ENCODE measurements at regions not wholly inside any gene's neighbourhood (a gene's known extent, or its start where the extent isn't known, plus 50 kb on each side); places are given as distances from the start of the nearest gene placed in this dataset.

GRCh38 chr9:75658301-75658905 lies 232.1 kb upstream of the PCSK5 start:
- no peak overlapping the region for H3K27ac ChIP-seq
- TF ChIP-seq CTCF (IDR thresholded peaks at IDR 0.05): no peak
- TF ChIP-seq ZFX (IDR thresholded peaks at IDR 0.05; ENCODE audit: borderline replicate concordance): no peak

GRCh38 chr9:75664597-75664996 lies 225.9 kb upstream of the PCSK5 start:
- no peak overlapping the region for H3K27ac ChIP-seq
- TF ChIP-seq ZFX (IDR thresholded peaks at IDR 0.05; ENCODE audit: borderline replicate concordance) (no peak), CTCF (IDR thresholded peaks at IDR 0.05) (no peak)

GRCh38 chr9:75666856-75667554 lies 223.5 kb upstream of the PCSK5 start:
- no peak for TF ChIP-seq ZFX (IDR thresholded peaks at IDR 0.05; ENCODE audit: borderline replicate concordance)
- no peak for TF ChIP-seq CTCF (IDR thresholded peaks at IDR 0.05)
- H3K27ac ChIP-seq: no peak overlapping the region

- TF ChIP-seq ZFX (IDR thresholded peaks at IDR 0.05; ENCODE audit: borderline replicate concordance) (no peak), CTCF (IDR thresholded peaks at IDR 0.05) (no peak)
- no peak overlapping the region for H3K27ac ChIP-seq
These were observed 220.8 kb upstream of the PCSK5 start for GRCh38 chr9:75669721-75670120.

GRCh38 chr9:75671354-75671753 lies 219.1 kb upstream of the PCSK5 start:
- H3K27ac ChIP-seq: no peak overlapping the region
- TF ChIP-seq ZFX (IDR thresholded peaks at IDR 0.05; ENCODE audit: borderline replicate concordance) (no peak), CTCF (IDR thresholded peaks at IDR 0.05) (no peak)

- no peak for TF ChIP-seq CTCF (IDR thresholded peaks at IDR 0.05)
- no peak for TF ChIP-seq ZFX (IDR thresholded peaks at IDR 0.05; ENCODE audit: borderline replicate concordance)
- no peak overlapping the region for H3K27ac ChIP-seq
These were observed 218.0 kb upstream of the PCSK5 start for GRCh38 chr9:75672478-75672877.

GRCh38 chr9:75683591-75683990 lies 206.9 kb upstream of the PCSK5 start:
- no peak overlapping the region for H3K27ac ChIP-seq
- no peak for TF ChIP-seq CTCF (IDR thresholded peaks at IDR 0.05)
- no peak for TF ChIP-seq ZFX (IDR thresholded peaks at IDR 0.05; ENCODE audit: borderline replicate concordance)
